ENCODE measurements at regions not wholly inside any gene's neighbourhood (a gene's known extent, or its start where the extent isn't known, plus 50 kb on each side); places are given as distances from the start of the nearest gene placed in this dataset.

DNA sequence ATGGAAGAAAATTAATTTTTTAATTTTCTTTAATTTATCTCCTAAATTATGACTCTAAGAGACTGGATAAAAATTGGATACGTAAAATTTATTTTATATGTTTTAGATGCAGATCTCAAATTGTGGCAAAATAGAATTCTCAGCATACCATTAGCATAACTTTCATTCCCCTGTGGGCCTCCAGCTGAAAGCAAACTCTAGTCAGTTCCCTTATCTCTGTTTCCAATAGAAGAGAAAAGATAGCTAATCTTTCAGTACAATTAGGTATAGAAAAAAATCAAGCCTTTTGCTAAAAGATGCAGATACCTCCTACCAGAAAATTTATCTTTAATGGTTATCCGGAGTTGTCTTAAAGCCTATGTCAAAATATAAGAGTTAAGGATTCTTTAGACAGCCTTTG, 1530.6 kb downstream of the EFNA5 start:
- H2AFZ ChIP-seq (ENCODE audit: low read length) = no peak overlapping the region
- no peaks in the 10 kb centered on the region for H3K27me3 ChIP-seq (ENCODE audit: insufficient read depth, low read length)
- TF ChIP-seq EZH2 (IDR thresholded peaks at IDR 0.05; ENCODE audit: borderline replicate concordance, low read length) = no peak
- TF ChIP-seq, protein P1, sequence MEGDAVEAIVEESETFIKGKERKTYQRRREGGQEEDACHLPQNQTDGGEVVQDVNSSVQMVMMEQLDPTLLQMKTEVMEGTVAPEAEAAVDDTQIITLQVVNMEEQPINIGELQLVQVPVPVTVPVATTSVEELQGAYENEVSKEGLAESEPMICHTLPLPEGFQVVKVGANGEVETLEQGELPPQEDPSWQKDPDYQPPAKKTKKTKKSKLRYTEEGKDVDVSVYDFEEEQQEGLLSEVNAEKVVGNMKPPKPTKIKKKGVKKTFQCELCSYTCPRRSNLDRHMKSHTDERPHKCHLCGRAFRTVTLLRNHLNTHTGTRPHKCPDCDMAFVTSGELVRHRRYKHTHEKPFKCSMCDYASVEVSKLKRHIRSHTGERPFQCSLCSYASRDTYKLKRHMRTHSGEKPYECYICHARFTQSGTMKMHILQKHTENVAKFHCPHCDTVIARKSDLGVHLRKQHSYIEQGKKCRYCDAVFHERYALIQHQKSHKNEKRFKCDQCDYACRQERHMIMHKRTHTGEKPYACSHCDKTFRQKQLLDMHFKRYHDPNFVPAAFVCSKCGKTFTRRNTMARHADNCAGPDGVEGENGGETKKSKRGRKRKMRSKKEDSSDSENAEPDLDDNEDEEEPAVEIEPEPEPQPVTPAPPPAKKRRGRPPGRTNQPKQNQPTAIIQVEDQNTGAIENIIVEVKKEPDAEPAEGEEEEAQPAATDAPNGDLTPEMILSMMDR (IDR thresholded peaks at IDR 0.05; ENCODE audit: low read length) = no peak
- no peak overlapping the region for H3K4me2 ChIP-seq (ENCODE audit: low read length)
- H3K27ac ChIP-seq (ENCODE audit: low read depth, low read length, poor library complexity, severe bottlenecking) = no peak overlapping the region
- no peaks in the 10 kb centered on the region for H4K20me1 ChIP-seq (ENCODE audit: insufficient read depth, low read length)
- H3K9me2 ChIP-seq (ENCODE audit: low read depth, low read length) = no peaks in the 10 kb centered on the region
- H3K4me1 ChIP-seq (ENCODE audit: insufficient read depth, low read length, severe bottlenecking) = no peaks in the 10 kb centered on the region
- no peaks in the 10 kb centered on the region for H3K79me2 ChIP-seq (ENCODE audit: insufficient read depth, low read length)
- no peaks in the 10 kb centered on the region for H3K9me3 ChIP-seq (ENCODE audit: low read length)
- no peak overlapping the region for H3K9ac ChIP-seq (ENCODE audit: low read length)
- H3K4me3 ChIP-seq (ENCODE audit: low read depth, low read length, poor library complexity, severe bottlenecking) = no peak overlapping the region
- H3F3A ChIP-seq (ENCODE audit: insufficient read depth, low read length) = no peaks in the 10 kb centered on the region
- H3K36me3 ChIP-seq (ENCODE audit: insufficient read depth, low read length) = no peaks in the 10 kb centered on the region

DNA sequence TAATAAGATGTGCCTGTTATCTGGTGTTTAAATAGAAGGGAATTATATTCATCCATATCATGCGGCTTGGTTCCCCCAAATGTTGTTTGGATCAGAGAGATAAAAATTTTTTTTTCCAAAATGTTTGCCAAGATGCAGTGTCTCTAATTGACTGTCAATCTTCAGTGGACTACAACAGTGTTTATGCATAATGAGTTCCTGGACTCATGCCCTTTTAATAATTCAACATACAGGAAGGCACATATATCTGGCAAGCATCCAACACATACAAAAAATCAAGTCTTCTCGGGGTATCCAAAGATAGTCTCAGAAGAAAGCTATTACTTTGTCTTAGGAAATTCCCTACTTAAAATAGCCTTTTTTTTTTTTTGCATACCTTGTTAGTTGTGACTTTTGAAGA, 1534.7 kb downstream of the EFNA5 start:
- Histone ChIP-seq H3F3A (ENCODE audit: insufficient read depth, low read length) (no peaks in the 10 kb centered on the region), H3K9ac (ENCODE audit: low read length) (no peak overlapping the region), H3K4me2 (ENCODE audit: low read length) (no peak overlapping the region), H3K9me3 (ENCODE audit: low read length) (no peaks in the 10 kb centered on the region), H3K36me3 (ENCODE audit: insufficient read depth, low read length) (no peaks in the 10 kb centered on the region), H3K4me1 (ENCODE audit: insufficient read depth, low read length, severe bottlenecking) (no peaks in the 10 kb centered on the region), H3K27ac (ENCODE audit: low read depth, low read length, poor library complexity, severe bottlenecking) (no peak overlapping the region), H3K9me2 (ENCODE audit: low read depth, low read length) (no peaks in the 10 kb centered on the region), H4K20me1 (ENCODE audit: insufficient read depth, low read length) (no peaks in the 10 kb centered on the region), H3K4me3 (ENCODE audit: low read depth, low read length, poor library complexity, severe bottlenecking) (no peak overlapping the region), H2AFZ (ENCODE audit: low read length) (no peak overlapping the region), H3K79me2 (ENCODE audit: insufficient read depth, low read length) (no peaks in the 10 kb centered on the region), H3K27me3 (ENCODE audit: insufficient read depth, low read length) (no peaks in the 10 kb centered on the region)
- no peak for TF ChIP-seq EZH2 (IDR thresholded peaks at IDR 0.05; ENCODE audit: borderline replicate concordance, low read length)
- TF ChIP-seq, protein P1 (IDR thresholded peaks at IDR 0.05; ENCODE audit: low read length) = no peak

DNA sequence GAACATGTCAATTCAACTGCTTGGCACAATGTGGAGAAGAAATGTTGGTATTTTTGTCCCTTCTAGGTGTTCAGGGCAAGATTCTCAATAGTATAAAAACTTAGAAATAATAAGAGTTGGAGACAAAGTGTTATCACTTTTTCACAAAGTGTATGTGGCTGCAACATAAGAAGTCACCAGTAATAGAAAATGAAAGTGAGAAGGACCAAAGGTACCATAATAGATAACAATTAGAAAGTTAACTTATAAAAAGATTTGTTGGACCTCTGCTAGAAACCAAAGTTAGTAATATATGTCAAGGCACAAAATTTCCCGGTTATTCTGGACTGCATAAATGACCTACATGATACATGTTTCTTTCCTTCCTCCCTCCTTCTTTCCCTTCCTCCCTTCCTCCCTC, 1535.3 kb downstream of the EFNA5 start:
- Histone ChIP-seq H3K4me1 (ENCODE audit: insufficient read depth, low read length, severe bottlenecking) (no peaks in the 10 kb centered on the region), H3K4me2 (ENCODE audit: low read length) (no peak overlapping the region), H3K9ac (ENCODE audit: low read length) (no peak overlapping the region), H3K4me3 (ENCODE audit: low read depth, low read length, poor library complexity, severe bottlenecking) (no peak overlapping the region), H3K79me2 (ENCODE audit: insufficient read depth, low read length) (no peaks in the 10 kb centered on the region), H3F3A (ENCODE audit: insufficient read depth, low read length) (no peaks in the 10 kb centered on the region), H4K20me1 (ENCODE audit: insufficient read depth, low read length) (no peaks in the 10 kb centered on the region), H3K27ac (ENCODE audit: low read depth, low read length, poor library complexity, severe bottlenecking) (no peak overlapping the region), H3K9me3 (ENCODE audit: low read length) (no peaks in the 10 kb centered on the region), H2AFZ (ENCODE audit: low read length) (no peak overlapping the region), H3K9me2 (ENCODE audit: low read depth, low read length) (no peaks in the 10 kb centered on the region), H3K36me3 (ENCODE audit: insufficient read depth, low read length) (no peaks in the 10 kb centered on the region), H3K27me3 (ENCODE audit: insufficient read depth, low read length) (no peaks in the 10 kb centered on the region)
- TF ChIP-seq EZH2 (IDR thresholded peaks at IDR 0.05; ENCODE audit: borderline replicate concordance, low read length) = no peak
- TF ChIP-seq, protein P1 (IDR thresholded peaks at IDR 0.05; ENCODE audit: low read length) = no peak
